Naive thymus-derived CD4-positive, alpha-beta T cell (primary cell): ENCODE measurements at regions not wholly inside any gene's neighbourhood (a gene's known extent, or its start where the extent isn't known, plus 50 kb on each side); places are given as distances from the start of the nearest gene placed in this dataset.

Experiments
- ATAC-seq: fragments of 150-1000 bp; cut with Tn5 transposase; 2 replicates; pipeline ENCODE4 v1.10.0; 2021; ENCODE audit warnings: mild to moderate bottlenecking, moderate library complexity
- CTCF ChIA-PET: fragments of 350-600 bp; sonication (Branson Sonifier 250); formaldehyde crosslinking; loops from one replicate; lab custom pipeline; 2021; ENCODE audit warnings: antibody characterized with exemption; lab: Charles Lee
- POLR2A ChIA-PET: fragments of 350-600 bp; sonication (Branson Sonifier 250); formaldehyde crosslinking; loops from one replicate; lab custom pipeline; 2021; ENCODE audit warnings: antibody characterized with exemption, inconsistent platforms; lab: Charles Lee
- DNase-seq, 9 donors: peaks; one replicate each; pipeline versions ENCODE4 v3.0.0 to v3.0.0-alpha.2; 2020 to 2022; ENCODE audit warnings: mixed read lengths in 1 of 9
- H3K27ac ChIP-seq: one replicate; pipeline ENCODE4 v1.7.0; 2013; ENCODE audit warnings: mild to moderate bottlenecking, low read depth, low read length, moderate library complexity
- H3K27me3 ChIP-seq, 2 donors: one replicate each; pipeline ENCODE4 v1.7.0; 2013; ENCODE audit warnings: low read length in 2 of 2, mild to moderate bottlenecking in 2 of 2, moderate library complexity in 2 of 2; ENCODE audit not compliant: control insufficient read depth in 2 of 2, insufficient read depth in 2 of 2
- H3K36me3 ChIP-seq, 3 experiments: 1 replicate in 2 of 3; 2 replicates in 1 of 3; pipeline ENCODE4 v1.7.0; 2013; ENCODE audit warnings: low read length in 3 of 3, mild to moderate bottlenecking in 3 of 3, moderate library complexity in 1 of 3; ENCODE audit not compliant: insufficient read depth in 3 of 3, control insufficient read depth in 2 of 3
- H3K4me1 ChIP-seq, 2 donors: one replicate each; pipeline ENCODE4 v1.7.0; 2013; ENCODE audit warnings: low read length in 2 of 2, mild to moderate bottlenecking in 2 of 2, moderate library complexity in 1 of 2; ENCODE audit not compliant: control insufficient read depth in 2 of 2, insufficient read depth in 2 of 2
- H3K4me3 ChIP-seq: 2 replicates; pipeline ENCODE4 v1.7.0; 2013; ENCODE audit warnings: mild to moderate bottlenecking, low read length
- H3K9me3 ChIP-seq, 3 experiments: 1 replicate in 2 of 3; 2 replicates in 1 of 3; pipeline ENCODE4 v1.7.0; 2013; ENCODE audit warnings: low read length in 3 of 3; ENCODE audit not compliant: control insufficient read depth in 2 of 3
- H3K27ac Mint-ChIP-seq, 9 donors: one replicate each; pipeline ENCODE4 v1.8.0; 2020 to 2022; ENCODE audit warnings: mixed read lengths in 9 of 9, mild to moderate bottlenecking in 8 of 9, moderate library complexity in 5 of 9, inconsistent platforms in 2 of 9
- H3K27me3 Mint-ChIP-seq, 5 donors: one replicate each; pipeline ENCODE4 v1.8.0; 2021 to 2022; ENCODE audit warnings: mixed read lengths in 5 of 5, mild to moderate bottlenecking in 1 of 5
- H3K36me3 Mint-ChIP-seq, 5 donors: one replicate each; pipeline ENCODE4 v1.8.0; 2020 to 2022; ENCODE audit warnings: mixed read lengths in 5 of 5, mild to moderate bottlenecking in 3 of 5, inconsistent platforms in 1 of 5
- H3K4me1 Mint-ChIP-seq, 7 donors: one replicate each; pipeline ENCODE4 v1.8.0; 2020 to 2022; ENCODE audit warnings: mixed read lengths in 7 of 7, mild to moderate bottlenecking in 3 of 7, inconsistent platforms in 1 of 7
- H3K4me3 Mint-ChIP-seq, 10 donors: one replicate each; pipeline ENCODE4 v1.8.0; 2020 to 2022; ENCODE audit warnings: mild to moderate bottlenecking in 10 of 10, mixed read lengths in 10 of 10, moderate library complexity in 6 of 10, inconsistent platforms in 2 of 10
- H3K9me3 Mint-ChIP-seq, 11 donors: one replicate each; pipeline ENCODE4 v1.8.0; 2020 to 2022; ENCODE audit warnings: mixed read lengths in 11 of 11, mild to moderate bottlenecking in 4 of 11, inconsistent platforms in 1 of 11, moderate library complexity in 1 of 11
- intact Hi-C, 2 donors: fragments of 100-400 bp; cut with micrococcal nuclease; formaldehyde crosslinking; loops; one replicate each; pipeline ENCODE4 v1.15.1; 2023

DNA sequence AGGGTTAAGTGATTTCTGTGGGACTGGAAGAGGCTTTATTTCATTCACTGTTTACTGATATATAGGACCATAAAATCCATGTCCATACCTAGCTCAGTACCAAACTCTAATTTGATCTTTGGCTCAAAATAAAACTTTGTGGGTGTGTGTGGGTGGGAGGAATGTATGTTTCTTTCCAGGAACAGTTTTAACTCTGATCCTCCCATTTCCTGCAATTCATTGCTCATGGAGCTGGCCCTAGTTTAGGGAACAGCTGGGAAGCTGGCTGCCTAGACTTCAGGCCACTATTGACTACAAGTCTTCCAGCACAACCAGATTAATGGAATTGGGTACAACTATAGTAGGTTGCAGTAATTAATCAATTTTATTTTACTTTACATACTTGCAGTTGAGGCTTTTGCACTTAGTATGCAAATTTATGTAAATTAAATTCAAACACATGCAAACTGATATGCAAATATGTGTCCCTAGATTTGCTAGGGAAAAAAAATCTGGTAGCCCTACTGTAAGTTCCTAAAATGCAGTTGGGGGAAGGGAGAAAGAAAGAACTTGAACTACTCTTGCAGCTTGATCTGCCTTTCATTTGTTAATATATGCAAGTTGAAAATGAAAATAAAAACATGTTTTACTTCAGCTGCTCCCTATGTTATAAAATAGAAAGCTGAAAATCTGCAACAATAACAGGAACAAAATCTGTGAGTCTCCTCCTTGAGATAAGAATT, 1070.3 kb upstream of the CELF4 start:
- ATAC-seq (no peak), DNase-seq (no peak)
- Histone ChIP-seq H3K4me3 (no peak overlapping the region), H3K27me3 (no peaks in the 10 kb centered on the region), H3K27ac (no peak overlapping the region), H3K36me3 (no peaks in the 10 kb centered on the region), H3K4me1 (no peaks in the 10 kb centered on the region), H3K9me3 (peaks cover 0 to 13% (median 0%) of the 10 kb centered on the region in 3 experiments)
- Mint-ChIP-seq H3K4me1 (peaks cover 0 to 3% (median 0%) of the 10 kb centered on the region in 7 donors), H3K27me3 (no peaks in the 10 kb centered on the region), H3K4me3 (no peak overlapping the region), H3K9me3 (peaks cover 6 to 31% (median 17%) of the 10 kb centered on the region in 11 donors), H3K27ac (no peak overlapping the region), H3K36me3 (peaks cover 0 to 7% (median 2%) of the 10 kb centered on the region in 5 donors)
- intact Hi-C loops: no loop called here
- POLR2A ChIA-PET: interaction anchor here (0.6 kb wide), 1 partner anchor 11 kb away, joined by 3 read pairs; no protein-coding TSS in a partner anchor
- CTCF ChIA-PET: no interaction called here

DNA sequence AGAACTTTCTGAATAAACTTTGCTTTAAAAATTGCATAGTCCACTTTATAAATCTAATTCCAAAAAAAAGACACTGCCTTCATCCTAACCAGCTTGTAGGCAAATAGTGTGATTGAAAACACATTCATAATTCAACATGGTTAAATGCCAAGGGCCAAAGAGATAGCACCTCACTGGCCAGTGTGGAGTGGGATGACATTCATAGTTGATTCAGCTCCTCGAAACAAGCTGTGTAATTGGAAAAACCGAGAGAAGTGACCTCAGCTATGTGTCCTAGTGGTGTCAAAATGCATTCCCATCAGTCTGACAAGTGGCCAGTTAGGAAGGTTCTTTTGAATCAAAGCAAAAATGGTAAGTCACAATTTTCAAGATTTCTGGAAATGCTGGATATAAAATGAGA, 1068.5 kb upstream of the CELF4 start:
- no peak overlapping the region for H3K27ac ChIP-seq
- H3K4me3 ChIP-seq: no peak overlapping the region
- ATAC-seq (no peak), DNase-seq (no peak)
- Mint-ChIP-seq H3K27me3 (no peaks in the 10 kb centered on the region), H3K36me3 (peaks cover 0 to 4% (median 2%) of the 10 kb centered on the region in 5 donors), H3K27ac (no peak overlapping the region), H3K9me3 (peaks cover 2 to 14% (median 10%) of the 10 kb centered on the region in 11 donors), H3K4me3 (no peak overlapping the region), H3K4me1 (peaks cover 0 to 3% (median 0%) of the 10 kb centered on the region in 7 donors)
- no peaks in the 10 kb centered on the region for H3K27me3 ChIP-seq
- no peaks in the 10 kb centered on the region for H3K4me1 ChIP-seq
- intact Hi-C loops: no loop called here
- ChIA-PET POLR2A (no interaction called here), CTCF (no interaction called here)
- peaks cover 0 to 9% (median 0%) of the 10 kb centered on the region in 3 experiments for H3K9me3 ChIP-seq
- H3K36me3 ChIP-seq: no peaks in the 10 kb centered on the region

DNA sequence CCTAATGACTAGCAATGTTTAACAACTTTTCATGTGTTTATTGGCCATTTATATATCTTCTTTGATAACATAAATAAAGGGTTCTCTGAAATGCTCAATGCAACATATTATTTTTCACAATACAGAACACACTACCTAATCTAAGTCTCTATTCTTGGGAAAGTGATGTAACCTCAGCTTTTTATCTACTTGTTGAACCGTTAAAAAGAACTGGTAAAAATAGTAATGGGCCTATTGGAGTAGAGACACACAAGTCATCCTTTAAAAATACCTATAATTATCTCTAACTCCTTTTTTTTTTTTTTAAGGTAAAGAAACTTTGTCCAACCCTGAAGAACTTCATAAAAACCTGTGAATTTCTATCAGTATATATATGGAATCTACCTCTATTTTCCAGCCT, 1067.7 kb upstream of the CELF4 start:
- H3K27me3 ChIP-seq: no peaks in the 10 kb centered on the region
- Mint-ChIP-seq H3K4me3 (no peak overlapping the region), H3K36me3 (no peaks in the 10 kb centered on the region), H3K9me3 (peaks cover under 1 to 10% (median 3%) of the 10 kb centered on the region in 11 donors), H3K4me1 (peaks cover 0 to 3% (median 0%) of the 10 kb centered on the region in 7 donors), H3K27ac (no peak overlapping the region), H3K27me3 (no peaks in the 10 kb centered on the region)
- ChIA-PET POLR2A (no interaction called here), CTCF (no interaction called here)
- H3K4me3 ChIP-seq: no peak overlapping the region
- DNase-seq: no peak
- no peak overlapping the region for H3K27ac ChIP-seq
- no peaks in the 10 kb centered on the region for H3K4me1 ChIP-seq
- H3K36me3 ChIP-seq: no peaks in the 10 kb centered on the region
- peaks cover 0 to 1% (median 0%) of the 10 kb centered on the region in 3 experiments for H3K9me3 ChIP-seq
- intact Hi-C loops: no loop called here
- no peak for ATAC-seq

DNA sequence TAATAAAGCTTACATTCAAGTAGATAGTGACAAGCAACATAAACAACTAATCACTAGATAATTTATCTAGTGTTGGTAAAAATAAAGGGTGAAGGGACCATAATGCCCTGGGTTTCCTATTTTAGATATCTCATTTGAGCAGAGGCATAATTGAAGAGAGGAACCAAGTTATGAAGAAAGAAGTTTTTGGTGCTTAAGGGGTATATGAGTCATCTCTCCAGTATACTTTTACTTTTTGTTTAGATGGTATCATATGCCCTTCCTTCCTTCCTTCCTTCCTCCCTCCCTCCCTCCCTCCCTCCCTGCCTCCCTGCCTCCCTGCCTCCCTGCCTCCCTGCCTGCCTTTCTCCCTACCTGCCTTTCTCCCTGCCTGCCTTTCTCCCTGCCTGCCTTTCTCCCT, 1053.5 kb upstream of the CELF4 start:
- Mint-ChIP-seq H3K27me3 (peaks cover 0 to 9% (median 0%) of the 10 kb centered on the region in 5 donors), H3K27ac (no peak overlapping the region), H3K9me3 (peaks cover 0 to 5% (median 0%) of the 10 kb centered on the region in 11 donors), H3K4me1 (peaks cover 0 to 4% (median 0%) of the 10 kb centered on the region in 7 donors), H3K36me3 (no peaks in the 10 kb centered on the region), H3K4me3 (no peak overlapping the region)
- DNase-seq: no peak
- intact Hi-C loops: no loop called here
- no peaks in the 10 kb centered on the region for H3K36me3 ChIP-seq
- H3K4me1 ChIP-seq: no peaks in the 10 kb centered on the region
- ChIA-PET CTCF (no interaction called here), POLR2A (no interaction called here)
- no peaks in the 10 kb centered on the region for H3K27me3 ChIP-seq
- no peak overlapping the region for H3K4me3 ChIP-seq
- H3K9me3 ChIP-seq: no peaks in the 10 kb centered on the region
- no peak for ATAC-seq
- no peak overlapping the region for H3K27ac ChIP-seq

DNA sequence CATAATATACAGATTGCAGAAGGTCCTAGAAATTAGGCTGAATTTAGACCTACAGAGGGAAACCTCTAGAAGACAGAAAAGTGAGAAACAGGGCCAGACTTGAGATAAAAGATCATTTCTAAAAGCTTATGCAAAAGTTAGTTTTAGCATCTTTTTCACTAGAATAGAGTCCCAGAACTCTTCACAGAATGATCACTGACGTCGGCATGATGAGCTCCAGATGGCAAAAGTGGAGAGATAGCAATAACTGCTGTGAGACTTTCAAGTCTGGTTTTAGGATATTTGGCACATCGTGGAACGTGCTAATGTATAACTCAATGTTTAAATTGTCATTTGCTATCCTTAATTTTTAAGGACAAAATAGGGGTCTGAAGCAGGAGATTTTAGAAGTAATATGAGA, 1050.7 kb upstream of the CELF4 start:
- no peak for DNase-seq
- no peaks in the 10 kb centered on the region for H3K4me1 ChIP-seq
- no peaks in the 10 kb centered on the region for H3K9me3 ChIP-seq
- no peak overlapping the region for H3K4me3 Mint-ChIP-seq
- H3K4me1 Mint-ChIP-seq: peaks cover 0 to 4% (median 0%) of the 10 kb centered on the region in 7 donors
- H3K36me3 Mint-ChIP-seq: no peaks in the 10 kb centered on the region
- no peaks in the 10 kb centered on the region for H3K36me3 ChIP-seq
- ATAC-seq: no peak
- peaks cover 0 to 9% (median 0%) of the 10 kb centered on the region in 5 donors for H3K27me3 Mint-ChIP-seq
- H3K27me3 ChIP-seq: no peaks in the 10 kb centered on the region
- H3K9me3 Mint-ChIP-seq: peaks cover 0 to 4% (median 0%) of the 10 kb centered on the region in 11 donors
- H3K27ac Mint-ChIP-seq: no peak overlapping the region
- POLR2A ChIA-PET: no interaction called here
- no peak overlapping the region for H3K4me3 ChIP-seq
- intact Hi-C loops: no loop called here
- no peak overlapping the region for H3K27ac ChIP-seq
- CTCF ChIA-PET: no interaction called here

DNA sequence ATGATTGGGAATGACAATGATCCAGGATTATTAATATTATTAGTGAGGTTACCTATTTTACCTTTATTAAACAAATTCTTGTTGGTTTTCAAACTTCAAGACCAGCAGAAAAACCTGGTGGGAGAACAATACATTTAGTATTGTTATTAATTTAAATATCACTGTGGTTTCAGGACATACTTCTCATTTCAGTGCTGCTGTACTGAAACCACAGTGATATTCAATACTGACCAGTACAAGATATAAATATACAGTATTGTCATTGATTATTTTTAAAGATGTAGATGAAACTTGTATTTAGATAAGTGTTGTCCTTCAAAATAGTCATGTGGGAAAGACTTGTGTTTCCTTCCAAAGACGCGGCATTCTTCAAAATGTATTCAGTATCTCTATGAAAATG, 1047.3 kb upstream of the CELF4 start:
- no peak overlapping the region for H3K4me3 Mint-ChIP-seq
- H3K4me3 ChIP-seq: no peak overlapping the region
- H3K9me3 ChIP-seq: no peaks in the 10 kb centered on the region
- no peaks in the 10 kb centered on the region for H3K27me3 ChIP-seq
- ChIA-PET POLR2A (no interaction called here), CTCF (no interaction called here)
- H3K36me3 Mint-ChIP-seq: no peaks in the 10 kb centered on the region
- H3K36me3 ChIP-seq: no peaks in the 10 kb centered on the region
- H3K27ac Mint-ChIP-seq: no peak overlapping the region
- intact Hi-C loops: no loop called here
- DNase-seq (no peak), ATAC-seq (no peak)
- no peaks in the 10 kb centered on the region for H3K4me1 ChIP-seq
- no peak overlapping the region for H3K27ac ChIP-seq
- peaks cover 0 to 12% (median 4%) of the 10 kb centered on the region in 7 donors for H3K4me1 Mint-ChIP-seq
- peaks cover 0 to 9% (median 0%) of the 10 kb centered on the region in 5 donors for H3K27me3 Mint-ChIP-seq
- peaks cover 0 to 4% (median 0%) of the 10 kb centered on the region in 11 donors for H3K9me3 Mint-ChIP-seq
